ENCODE measurements at regions not wholly inside any gene's neighbourhood (a gene's known extent, or its start where the extent isn't known, plus 50 kb on each side); places are given as distances from the start of the nearest gene placed in this dataset.

DNA sequence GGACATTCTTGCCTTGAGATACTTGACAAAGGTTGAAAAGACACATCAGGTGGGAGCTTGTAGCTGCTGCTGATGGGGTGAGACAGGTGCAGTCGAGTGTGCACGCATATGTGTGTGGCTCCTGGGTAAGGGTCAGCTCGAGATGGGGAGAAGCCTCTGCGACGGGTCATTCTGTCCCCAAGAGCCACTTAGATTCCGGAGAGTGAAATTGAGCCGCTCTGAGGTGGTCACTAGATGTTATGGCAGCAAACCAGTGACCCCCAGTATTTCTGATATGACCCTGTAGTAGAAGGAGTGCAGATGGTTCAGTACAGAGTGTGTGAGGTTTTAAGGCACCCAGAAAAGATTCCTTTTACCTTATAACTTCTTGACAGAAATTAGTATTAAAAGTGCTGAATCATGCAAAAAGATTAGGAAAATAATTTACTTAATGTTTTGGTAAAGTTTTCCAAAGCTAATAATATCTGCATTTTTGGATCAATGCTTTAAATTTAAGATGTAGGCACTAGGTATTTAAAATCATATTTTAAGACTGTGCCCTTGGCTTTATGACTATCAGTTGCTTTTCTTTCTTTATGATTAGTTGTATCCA is 241.9 kb upstream of the TOPAZ1 start:
- TF ChIP-seq POLR2A (IDR thresholded peaks at IDR 0.05) = no peak
- TF ChIP-seq, protein P1, sequence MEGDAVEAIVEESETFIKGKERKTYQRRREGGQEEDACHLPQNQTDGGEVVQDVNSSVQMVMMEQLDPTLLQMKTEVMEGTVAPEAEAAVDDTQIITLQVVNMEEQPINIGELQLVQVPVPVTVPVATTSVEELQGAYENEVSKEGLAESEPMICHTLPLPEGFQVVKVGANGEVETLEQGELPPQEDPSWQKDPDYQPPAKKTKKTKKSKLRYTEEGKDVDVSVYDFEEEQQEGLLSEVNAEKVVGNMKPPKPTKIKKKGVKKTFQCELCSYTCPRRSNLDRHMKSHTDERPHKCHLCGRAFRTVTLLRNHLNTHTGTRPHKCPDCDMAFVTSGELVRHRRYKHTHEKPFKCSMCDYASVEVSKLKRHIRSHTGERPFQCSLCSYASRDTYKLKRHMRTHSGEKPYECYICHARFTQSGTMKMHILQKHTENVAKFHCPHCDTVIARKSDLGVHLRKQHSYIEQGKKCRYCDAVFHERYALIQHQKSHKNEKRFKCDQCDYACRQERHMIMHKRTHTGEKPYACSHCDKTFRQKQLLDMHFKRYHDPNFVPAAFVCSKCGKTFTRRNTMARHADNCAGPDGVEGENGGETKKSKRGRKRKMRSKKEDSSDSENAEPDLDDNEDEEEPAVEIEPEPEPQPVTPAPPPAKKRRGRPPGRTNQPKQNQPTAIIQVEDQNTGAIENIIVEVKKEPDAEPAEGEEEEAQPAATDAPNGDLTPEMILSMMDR (IDR thresholded peaks at IDR 0.05) = no peak
